ENCODE measurements at regions not wholly inside any gene's neighbourhood (a gene's known extent, or its start where the extent isn't known, plus 50 kb on each side); places are given as distances from the start of the nearest gene placed in this dataset.

DNA sequence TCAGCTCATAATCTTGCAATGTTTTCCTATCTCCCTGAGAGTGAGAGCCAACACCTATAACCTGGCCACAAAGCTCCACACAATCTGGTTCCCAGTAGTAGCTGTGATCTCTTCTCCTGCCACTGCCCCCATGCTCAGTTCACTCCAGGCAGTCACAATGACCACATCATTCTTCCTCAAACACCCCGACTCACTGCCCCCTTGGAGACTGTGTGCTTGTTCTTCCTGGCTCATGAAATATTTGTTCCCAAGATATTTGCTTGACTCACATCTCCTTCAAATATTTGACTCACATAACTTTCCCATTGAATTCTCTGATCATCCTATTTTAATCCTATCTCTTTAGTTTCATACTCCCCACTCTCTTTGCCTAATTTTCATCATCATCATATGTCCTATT, 173.7 kb downstream of the AREG start:
- no peak for DNase-seq

- DNase-seq: no peak
Observed at GRCh38 chr4:74619931-74620702, 174.2 kb downstream of the BTC start.

DNA sequence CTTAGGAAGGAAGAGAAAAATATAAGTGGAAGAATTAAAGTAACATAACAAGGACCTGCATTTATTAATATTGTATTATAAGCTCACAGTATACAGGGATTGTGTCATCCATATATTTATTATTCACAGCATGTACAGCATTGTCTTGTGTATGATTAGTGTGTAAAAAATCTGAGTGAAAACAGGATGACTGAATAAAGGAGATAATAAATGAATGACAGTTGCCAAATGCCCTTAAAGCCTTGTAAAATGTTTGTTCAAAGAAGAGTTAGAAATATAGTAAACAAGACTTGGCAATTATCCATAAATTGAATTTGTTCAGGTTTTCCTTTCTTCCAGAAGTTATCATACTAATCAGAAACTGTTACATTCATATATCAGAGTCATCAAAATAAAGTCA, 172.7 kb downstream of the BTC start:
- DNase-seq: no peak

DNA sequence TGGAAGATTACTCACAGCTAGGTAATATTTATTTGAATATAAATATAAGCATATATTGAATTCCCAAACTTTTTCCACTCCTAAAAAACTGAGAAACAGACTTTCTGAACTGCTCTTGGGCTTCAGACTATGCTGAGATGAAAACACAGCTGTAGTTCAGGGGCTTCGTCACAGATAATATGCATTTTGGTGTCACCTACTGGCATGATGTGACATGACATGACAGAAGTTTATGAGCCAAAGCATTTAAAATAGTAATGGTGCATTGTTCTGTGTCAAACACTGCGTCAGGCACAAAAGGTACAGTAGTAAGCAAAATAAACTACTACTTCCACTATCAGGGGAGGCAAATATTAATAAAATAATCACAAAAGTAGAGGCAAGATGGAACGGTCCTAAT, 171.3 kb downstream of the BTC start:
- peak; percentile 74 to 87 for DNase-seq

DNA sequence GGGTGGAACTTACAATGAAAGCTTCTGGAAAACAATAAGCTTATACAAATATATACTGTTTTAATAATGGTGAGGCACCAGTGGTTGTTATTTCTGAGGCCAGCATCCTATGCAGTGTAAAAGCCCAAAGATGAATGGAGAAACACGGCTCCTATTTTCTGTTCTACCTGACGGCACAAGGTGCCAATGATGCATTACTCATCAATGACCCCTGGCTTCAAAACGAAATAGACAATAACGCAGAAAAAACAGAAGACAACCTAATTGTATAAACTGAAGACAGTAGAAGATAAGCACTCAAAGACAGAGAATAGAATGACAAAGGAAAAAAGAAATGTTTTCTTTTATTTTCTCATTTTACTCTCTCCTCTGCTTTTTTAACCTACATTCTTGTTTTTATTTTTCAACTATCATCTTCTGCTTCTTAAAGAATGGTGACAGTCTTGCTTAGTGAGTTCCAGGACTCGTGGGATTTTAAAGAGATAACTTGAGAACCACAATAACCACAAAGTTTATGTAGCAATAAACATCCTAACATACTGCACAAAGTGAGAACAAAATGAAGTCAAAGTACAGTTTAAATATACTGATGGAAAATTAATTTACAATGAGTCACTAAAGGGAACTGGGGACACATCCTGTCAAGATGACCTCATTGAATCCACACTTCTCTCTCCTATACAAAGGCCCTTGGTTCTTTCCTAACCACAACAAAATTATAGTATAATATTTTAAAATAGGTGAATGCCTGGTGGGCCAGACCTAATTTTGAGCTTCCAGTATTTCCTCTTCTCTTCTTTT, 169.8 kb downstream of the BTC start:
- DNase-seq: peak; percentile 56 to 62

DNA sequence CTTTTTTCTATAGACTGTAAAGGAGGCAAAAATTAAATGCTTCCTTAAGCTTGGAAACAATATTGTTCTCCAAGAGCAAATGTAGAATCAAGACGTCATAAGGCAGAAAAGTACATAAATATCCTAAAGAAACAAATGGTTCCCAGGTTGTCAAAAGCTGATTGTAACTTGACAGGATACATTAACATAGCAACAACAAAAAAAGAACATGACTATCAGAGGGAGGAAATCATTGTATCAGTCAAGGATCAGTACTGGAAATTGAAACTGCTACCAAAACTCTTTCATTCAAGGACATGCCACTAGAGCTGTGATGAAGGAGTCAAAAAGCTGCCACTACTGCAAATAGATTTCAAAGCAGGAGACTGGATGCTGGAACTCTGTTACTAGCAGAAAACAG, 168.3 kb downstream of the BTC start:
- DNase-seq: no peak

DNA sequence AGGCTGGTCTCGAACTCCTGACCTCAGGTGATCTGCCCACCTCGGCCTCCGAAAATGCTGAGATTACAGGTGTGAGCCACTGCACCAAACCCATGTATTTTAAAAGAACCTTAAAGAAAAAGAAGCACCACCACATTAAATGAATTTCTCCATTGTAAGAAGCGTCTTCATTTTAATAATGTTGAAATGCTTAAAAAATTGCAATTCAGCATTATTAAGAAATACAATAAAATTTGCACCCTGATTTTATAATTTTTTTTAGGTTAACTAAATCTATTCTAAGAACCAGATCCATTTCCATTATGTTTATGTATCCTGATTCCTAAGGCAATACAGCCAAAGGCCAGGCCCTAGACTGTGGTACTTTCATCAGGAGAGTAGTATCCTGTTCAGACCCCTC, 167.2 kb downstream of the BTC start:
- no peak for DNase-seq

GRCh38 chr4:74627504-74627903, 166.8 kb downstream of the BTC start:
- DNase-seq: no peak

GRCh38 chr4:74628852-74629620, 165.3 kb downstream of the BTC start:
- DNase-seq: peak; percentile 87 to 92

- DNase-seq: no peak
Observed at GRCh38 chr4:74630551-74630950, 163.8 kb downstream of the BTC start.

DNA sequence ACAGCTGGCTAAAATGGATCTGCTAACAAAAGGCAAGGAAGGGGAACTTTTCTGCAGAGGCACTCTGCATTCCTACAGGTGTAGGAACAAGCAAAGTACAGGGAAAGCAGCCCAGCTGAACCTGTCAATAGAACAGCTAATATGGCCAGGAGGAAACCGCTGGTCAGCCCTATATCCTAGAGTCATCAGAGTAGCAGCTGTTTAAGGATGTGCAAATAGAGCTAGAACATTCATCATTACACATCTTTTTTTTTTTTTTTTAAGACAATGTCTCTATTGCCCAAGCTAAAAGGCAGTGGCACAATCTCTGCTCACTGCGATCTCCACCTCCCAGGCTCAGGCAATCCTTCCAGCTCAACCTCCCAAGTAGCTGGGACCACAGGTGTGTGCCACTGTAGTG, 163.0 kb downstream of the BTC start:
- no peak for DNase-seq

DNA sequence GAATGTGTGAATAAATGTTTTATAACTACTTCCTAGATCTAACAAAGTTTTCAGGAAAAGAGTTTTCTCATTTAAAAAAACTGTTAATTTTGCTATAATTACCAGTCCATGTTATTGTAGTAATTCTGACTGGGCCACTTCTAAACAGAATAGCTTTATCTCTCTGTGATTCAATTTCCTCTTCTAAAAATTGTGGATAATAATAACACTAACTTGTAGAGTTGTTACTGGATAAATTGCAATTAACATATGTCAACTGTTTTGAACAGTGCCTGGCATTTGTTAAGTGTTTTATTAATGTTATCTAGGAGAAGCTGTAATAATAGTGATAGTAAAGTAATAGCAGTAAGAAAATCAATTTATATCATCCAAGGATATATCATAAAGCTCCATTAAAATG, 162.3 kb downstream of the BTC start:
- DNase-seq: no peak

- peak; percentile 78 to 80 for DNase-seq
Observed at GRCh38 chr4:74632634-74633033, 161.7 kb downstream of the BTC start.

GRCh38 chr4:74635074-74635473, 159.2 kb downstream of the BTC start:
- no peak for DNase-seq

- no peak for DNase-seq
Observed at GRCh38 chr4:74635490-74636123, 158.7 kb downstream of the BTC start.

DNA sequence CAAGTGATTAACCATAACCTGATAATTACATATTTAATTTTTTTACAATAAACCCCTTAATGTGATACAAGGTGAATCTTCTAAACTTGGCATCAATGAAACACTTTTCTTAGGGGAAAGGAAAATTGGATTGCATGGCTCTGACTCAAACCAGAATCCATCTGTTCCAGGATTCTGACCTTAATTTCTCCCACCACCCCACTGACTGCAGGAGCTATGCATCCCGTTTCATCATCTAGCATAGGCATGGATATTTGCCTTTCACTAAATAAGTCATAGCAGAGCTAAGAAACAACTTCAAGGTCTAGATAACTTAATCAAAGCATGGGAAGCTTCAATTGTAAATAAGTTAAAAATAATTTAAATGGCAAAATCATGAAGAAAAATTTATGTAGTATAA, 156.3 kb downstream of the BTC start:
- no peak for DNase-seq

- no peak for DNase-seq
Observed at GRCh38 chr4:74638689-74639088, 155.6 kb downstream of the BTC start.

- DNase-seq: no peak
Observed at GRCh38 chr4:74640111-74640903, 154.0 kb downstream of the BTC start.

GRCh38 chr4:74642006-74642405, 152.3 kb downstream of the BTC start:
- DNase-seq: no peak

GRCh38 chr4:74649193-74649592, 145.1 kb downstream of the BTC start:
- DNase-seq: no peak

DNA sequence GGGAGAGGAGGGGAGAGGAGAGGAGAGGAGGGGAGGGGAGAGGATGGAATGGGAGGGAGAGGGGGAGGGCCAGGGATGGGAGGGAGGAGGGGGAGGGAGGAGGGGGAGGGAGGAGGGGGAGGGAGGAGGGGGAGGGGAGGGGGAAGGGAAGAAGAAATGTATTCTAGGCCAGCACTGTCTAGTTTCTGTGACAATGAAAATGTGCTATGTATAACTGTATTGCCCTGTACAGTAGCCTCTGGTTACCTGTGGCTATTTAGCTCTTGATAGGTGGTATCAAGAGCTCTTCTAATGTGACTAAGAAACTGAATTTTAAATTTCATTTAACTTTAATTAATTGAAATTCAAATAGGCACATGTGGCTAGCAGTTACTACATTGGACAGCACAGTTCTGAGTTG, 143.1 kb downstream of the BTC start:
- no peak for DNase-seq

All from Kasumi-1 (cell line).